ENCODE measurements at regions not wholly inside any gene's neighbourhood (a gene's known extent, or its start where the extent isn't known, plus 50 kb on each side); places are given as distances from the start of the nearest gene placed in this dataset.

GRCh38 chr6:1461736-1462135 lies 72.4 kb downstream of the FOXF2 start:
- no peak overlapping the region for H3K4me3 ChIP-seq (ENCODE audit: low read depth, low read length)
- no peak for DNase-seq (ENCODE audit: low read depth, low spot score)
- ChIA-PET POLR2A (no interaction called here), CTCF (interaction anchor here (0.7 to 0.8 kb wide), 2 partner anchors 25 to 64 kb away, joined by 3 to 8 read pairs; no protein-coding TSS in a partner anchor)
- H3K27me3 ChIP-seq (ENCODE audit: control insufficient read depth, insufficient read depth, low read length), result peaks cover 4% of the 10 kb centered on the region
- no peaks in the 10 kb centered on the region; the same call in 1 of the 2 replicates for H3K9me3 ChIP-seq (ENCODE audit: control insufficient read depth, insufficient read depth, low read length)
- TF ChIP-seq, protein P1, sequence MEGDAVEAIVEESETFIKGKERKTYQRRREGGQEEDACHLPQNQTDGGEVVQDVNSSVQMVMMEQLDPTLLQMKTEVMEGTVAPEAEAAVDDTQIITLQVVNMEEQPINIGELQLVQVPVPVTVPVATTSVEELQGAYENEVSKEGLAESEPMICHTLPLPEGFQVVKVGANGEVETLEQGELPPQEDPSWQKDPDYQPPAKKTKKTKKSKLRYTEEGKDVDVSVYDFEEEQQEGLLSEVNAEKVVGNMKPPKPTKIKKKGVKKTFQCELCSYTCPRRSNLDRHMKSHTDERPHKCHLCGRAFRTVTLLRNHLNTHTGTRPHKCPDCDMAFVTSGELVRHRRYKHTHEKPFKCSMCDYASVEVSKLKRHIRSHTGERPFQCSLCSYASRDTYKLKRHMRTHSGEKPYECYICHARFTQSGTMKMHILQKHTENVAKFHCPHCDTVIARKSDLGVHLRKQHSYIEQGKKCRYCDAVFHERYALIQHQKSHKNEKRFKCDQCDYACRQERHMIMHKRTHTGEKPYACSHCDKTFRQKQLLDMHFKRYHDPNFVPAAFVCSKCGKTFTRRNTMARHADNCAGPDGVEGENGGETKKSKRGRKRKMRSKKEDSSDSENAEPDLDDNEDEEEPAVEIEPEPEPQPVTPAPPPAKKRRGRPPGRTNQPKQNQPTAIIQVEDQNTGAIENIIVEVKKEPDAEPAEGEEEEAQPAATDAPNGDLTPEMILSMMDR (IDR thresholded peaks at IDR 0.05; ENCODE audit: low read depth, low read length), result no peak
- no peak overlapping the region for H3K27ac ChIP-seq (ENCODE audit: low read depth, low read length)

DNA sequence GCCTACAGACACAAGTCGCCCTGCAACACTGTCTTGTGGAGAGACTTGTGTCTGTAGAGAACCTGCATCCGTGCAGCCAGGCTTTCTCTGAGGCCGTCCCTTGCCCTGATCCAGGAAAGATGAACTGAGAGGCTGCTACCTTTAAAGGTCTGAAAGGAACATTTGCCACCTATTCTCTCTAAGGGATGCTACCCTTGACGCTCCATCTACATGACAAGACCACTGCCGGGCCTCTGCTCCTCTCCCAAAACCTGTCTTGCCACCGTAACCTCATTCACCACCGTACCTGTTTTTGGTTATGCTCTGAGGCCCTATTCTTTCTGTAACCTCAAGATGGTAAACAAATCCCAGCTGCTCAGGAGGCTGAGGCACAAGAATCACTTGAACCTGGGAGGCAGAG lies 73.9 kb downstream of the FOXF2 start:
- DNase-seq (ENCODE audit: low read depth, low spot score), result no peak
- TF ChIP-seq, protein P1 (IDR thresholded peaks at IDR 0.05; ENCODE audit: low read depth, low read length), result no peak
- H3K4me3 ChIP-seq (ENCODE audit: low read depth, low read length), result no peak overlapping the region
- no peak overlapping the region for H3K27ac ChIP-seq (ENCODE audit: low read depth, low read length)
- peaks cover 4% of the 10 kb centered on the region for H3K27me3 ChIP-seq (ENCODE audit: control insufficient read depth, insufficient read depth, low read length)
- ChIA-PET POLR2A (interaction anchor here (0.6 kb wide), 1 partner anchor 969 kb away, joined by 5 read pairs; no protein-coding TSS in a partner anchor), CTCF (interaction anchor here (0.6 to 1.7 kb wide), 2 partner anchors 16 to 26 kb away, joined by 3 to 5 read pairs; no protein-coding TSS in a partner anchor)
- H3K9me3 ChIP-seq (ENCODE audit: control insufficient read depth, insufficient read depth, low read length), result no peaks in the 10 kb centered on the region; the same call in 1 of the 2 replicates

DNA sequence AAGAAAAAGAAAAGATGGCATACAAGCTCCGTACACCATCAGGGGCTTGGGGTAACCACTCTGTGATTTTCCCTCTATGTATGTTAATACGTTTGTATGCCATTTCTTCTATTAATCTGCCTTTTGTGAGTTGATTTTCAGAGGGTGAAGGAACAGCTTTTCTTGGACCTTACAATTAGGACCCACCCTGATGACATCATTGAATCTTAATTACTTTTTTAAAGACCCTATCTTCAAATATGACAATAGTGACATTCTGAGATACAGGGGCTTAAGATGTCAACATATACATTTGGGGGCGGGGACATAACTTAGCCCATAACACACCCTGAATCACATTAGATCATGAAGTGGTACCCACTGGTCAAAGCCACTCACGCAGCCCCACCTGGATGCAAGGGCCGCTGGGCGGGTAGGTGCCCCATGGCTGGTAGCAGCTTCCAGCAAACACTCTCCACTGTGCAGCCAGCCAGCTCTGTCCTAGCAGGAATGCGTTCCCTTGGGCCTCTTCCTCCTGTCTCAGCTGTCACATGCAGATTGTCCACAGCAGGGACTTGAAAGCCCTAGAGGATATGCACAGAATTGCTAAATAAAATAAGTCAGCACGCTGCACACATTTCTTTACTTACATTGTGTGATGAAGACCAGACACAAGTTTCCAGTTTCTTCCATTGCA lies 74.5 kb downstream of the FOXF2 start:
- ChIA-PET CTCF (interaction anchor here (0.6 to 1.7 kb wide), 2 partner anchors 17 to 26 kb away, joined by 3 to 5 read pairs; no protein-coding TSS in a partner anchor), POLR2A (interaction anchor here (0.6 kb wide), 1 partner anchor 968 kb away, joined by 5 read pairs; no protein-coding TSS in a partner anchor)

GRCh38 chr6:1464781-1465370 lies 75.5 kb downstream of the FOXF2 start:
- POLR2A ChIA-PET, result no interaction called here
- Histone ChIP-seq H3K9me3 (ENCODE audit: control insufficient read depth, insufficient read depth, low read length) (no peaks in the 10 kb centered on the region; the same call in 1 of the 2 replicates), H3K4me3 (ENCODE audit: low read depth, low read length) (no peak overlapping the region), H3K27me3 (ENCODE audit: control insufficient read depth, insufficient read depth, low read length) (peaks cover 4% of the 10 kb centered on the region), H3K27ac (ENCODE audit: low read depth, low read length) (no peak overlapping the region)
- DNase-seq (ENCODE audit: low read depth, low spot score), result no peak
- TF ChIP-seq, protein P1 (IDR thresholded peaks at IDR 0.05; ENCODE audit: low read depth, low read length), result no peak
- CTCF ChIA-PET, result interaction anchor here (1.7 kb wide), 1 partner anchor 27 kb away, joined by 5 read pairs; no protein-coding TSS in a partner anchor

More for the DNA sequence above, 74.5 kb downstream of the FOXF2 start:
- no peak overlapping the region for H3K4me3 ChIP-seq (ENCODE audit: low read depth, low read length)
- peaks cover 4% of the 10 kb centered on the region for H3K27me3 ChIP-seq (ENCODE audit: control insufficient read depth, insufficient read depth, low read length)
- H3K27ac ChIP-seq (ENCODE audit: low read depth, low read length), result no peak overlapping the region
- H3K9me3 ChIP-seq (ENCODE audit: control insufficient read depth, insufficient read depth, low read length), result no peaks in the 10 kb centered on the region; the same call in 1 of the 2 replicates
- no peak for DNase-seq (ENCODE audit: low read depth, low spot score)
- TF ChIP-seq, protein P1 (IDR thresholded peaks at IDR 0.05; ENCODE audit: low read depth, low read length), result no peak

DNA sequence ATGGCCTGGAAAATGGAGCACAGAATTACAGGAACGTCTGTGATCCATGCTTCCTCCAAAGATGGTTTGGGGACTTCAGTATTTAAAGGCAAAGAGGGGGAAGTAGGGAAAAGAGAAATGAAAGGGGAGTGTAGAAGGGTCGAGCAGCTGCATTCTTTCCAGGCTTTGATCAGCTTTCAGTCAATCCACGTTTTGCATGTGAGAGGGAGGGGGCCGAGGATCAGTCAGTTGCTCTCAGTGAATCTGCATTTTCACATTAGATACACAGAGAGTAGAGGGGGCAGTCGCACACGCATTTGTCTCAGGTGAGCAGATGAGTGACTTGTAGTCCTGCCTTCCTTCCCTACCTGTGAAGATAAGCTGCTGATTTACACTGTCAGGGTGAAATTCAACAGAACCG lies 78.8 kb downstream of the FOXF2 start:
- no peak overlapping the region for H3K4me3 ChIP-seq (ENCODE audit: low read depth, low read length)
- POLR2A ChIA-PET, result no interaction called here
- DNase-seq (ENCODE audit: low read depth, low spot score), result no peak
- H3K27me3 ChIP-seq (ENCODE audit: control insufficient read depth, insufficient read depth, low read length), result peaks cover 4% of the 10 kb centered on the region
- TF ChIP-seq, protein P1 (IDR thresholded peaks at IDR 0.05; ENCODE audit: low read depth, low read length), result no peak
- H3K27ac ChIP-seq (ENCODE audit: low read depth, low read length), result no peak overlapping the region
- H3K9me3 ChIP-seq (ENCODE audit: control insufficient read depth, insufficient read depth, low read length), result no peaks in the 10 kb centered on the region; the same call in 1 of the 2 replicates
- CTCF ChIA-PET, result no interaction called here

Measured in AG04450 (cell line).